ENCODE measurements at regions not wholly inside any gene's neighbourhood (a gene's known extent, or its start where the extent isn't known, plus 50 kb on each side); places are given as distances from the start of the nearest gene placed in this dataset.

GRCh38 chr6:33869121-33869520 is 65.3 kb upstream of the MLN start:
- WGBS, 4 donors: 60 to 91% (median 83%) methylated on average over 5 of the region's 5 CpGs
- Histone ChIP-seq H3K27me3 (no peaks in the 10 kb centered on the region), H3K27ac (no peak overlapping the region), H3K4me1 (replicated peaks in 1 of 2) (no peaks in the 10 kb centered on the region), H3K9me3 (replicated peaks in 1 of 3) (no peaks in the 10 kb centered on the region), H3K36me3 (replicated peaks in 1 of 2) (no peaks in the 10 kb centered on the region), H3K4me3 (no peak overlapping the region)
- DNase-seq: no peak
- intact Hi-C loops (cut with DNase I): no loop called here
- no peak for TF ChIP-seq POLR2A (IDR thresholded peaks at IDR 0.05)
- TF ChIP-seq CTCF (IDR thresholded peaks at IDR 0.05): no peak

- 92 to 97% (median 95%) methylated on average over 3 of the region's 3 CpGs for WGBS, 4 donors
- intact Hi-C loops (cut with DNase I): no loop called here
These were observed 64.3 kb upstream of the MLN start for GRCh38 chr6:33868141-33868540.

GRCh38 chr6:33865478-33866077 is 61.8 kb upstream of the MLN start:
- WGBS, 4 donors: 64 to 92% (median 84%) methylated on average over 4 of the region's 4 CpGs
- Histone ChIP-seq H3K27me3 (no peaks in the 10 kb centered on the region), H3K4me3 (no peak overlapping the region), H3K36me3 (replicated peaks in 1 of 2) (no peaks in the 10 kb centered on the region), H3K4me1 (replicated peaks in 1 of 2) (peaks cover 0 to 4% of the 10 kb centered on the region in 2 donors), H3K27ac (no peak overlapping the region), H3K9me3 (replicated peaks in 1 of 3) (no peaks in the 10 kb centered on the region)
- intact Hi-C loops (cut with DNase I): no loop called here
- TF ChIP-seq CTCF (IDR thresholded peaks at IDR 0.05) (no peak), POLR2A (IDR thresholded peaks at IDR 0.05) (no peak)
- DNase-seq: no peak

More at GRCh38 chr6:33868141-33868540, 64.3 kb upstream of the MLN start:
- Histone ChIP-seq H3K27ac (no peak overlapping the region), H3K4me3 (no peak overlapping the region), H3K9me3 (replicated peaks in 1 of 3) (no peaks in the 10 kb centered on the region), H3K36me3 (replicated peaks in 1 of 2) (no peaks in the 10 kb centered on the region), H3K4me1 (replicated peaks in 1 of 2) (no peaks in the 10 kb centered on the region), H3K27me3 (no peaks in the 10 kb centered on the region)
- DNase-seq: no peak
- TF ChIP-seq POLR2A (IDR thresholded peaks at IDR 0.05) (no peak), CTCF (IDR thresholded peaks at IDR 0.05) (no peak)

GRCh38 chr6:33863723-33864440 is 60.1 kb upstream of the MLN start:
- H3K27me3 ChIP-seq: no peaks in the 10 kb centered on the region
- intact Hi-C loops (cut with DNase I): no loop called here
- no peak overlapping the region for H3K27ac ChIP-seq
- no peak overlapping the region for H3K4me3 ChIP-seq
- no peaks in the 10 kb centered on the region for H3K9me3 ChIP-seq (replicated peaks in 1 of 3)
- no peak for TF ChIP-seq CTCF (IDR thresholded peaks at IDR 0.05)
- TF ChIP-seq POLR2A (IDR thresholded peaks at IDR 0.05): no peak
- H3K36me3 ChIP-seq (replicated peaks in 1 of 2): no peaks in the 10 kb centered on the region
- H3K4me1 ChIP-seq (replicated peaks in 1 of 2): peaks cover 0 to 6% of the 10 kb centered on the region in 2 donors
- 76 to 86% (median 83%) methylated on average over 6 of the region's 6 CpGs for WGBS, 4 donors
- DNase-seq: no peak

Data from adrenal gland (tissue), 9 donors.